GM12878 (cell line): ENCODE measurements at regions not wholly inside any gene's neighbourhood (a gene's known extent, or its start where the extent isn't known, plus 50 kb on each side); places are given as distances from the start of the nearest gene placed in this dataset.
A peak's percentile ranks its signal among the peaks of the same experiment; 100 is the strongest.

Source experiments
- ATF7 ChIP-seq: fragments of 450-650 bp; IDR thresholded peaks from 2 replicates; pipeline ENCODE4 v1.6.1; 2016; ENCODE audit warnings: low read depth, mild to moderate bottlenecking
- CHD1 ChIP-seq: IDR thresholded peaks from 2 replicates; pipeline ENCODE4 v1.6.1; 2012; ENCODE audit warnings: low read depth, low read length, improper control_type of control experiment
- CHD2 ChIP-seq: IDR thresholded peaks from 2 replicates; pipeline ENCODE4 v1.6.1; 2011; ENCODE audit warnings: low read depth, low read length, improper control_type of control experiment, borderline replicate concordance
- CTCF ChIP-seq, 3 experiments: IDR thresholded peaks in 2 of 3; conservative IDR thresholded peaks in 1 of 3; 2 replicates each; pipeline ENCODE4 v1.5.1; 2011; ENCODE audit warnings: low read depth in 3 of 3, low read length in 3 of 3, mild to moderate bottlenecking in 3 of 3, control low read depth in 2 of 3, moderate library complexity in 2 of 3, inconsistent platforms in 1 of 3, mixed read lengths in 1 of 3; ENCODE audit not compliant: control insufficient read depth in 2 of 3, insufficient read depth in 1 of 3; ENCODE audit errors: extremely low read depth in 1 of 3
- EZH2 ChIP-seq: IDR thresholded peaks from 2 replicates; pipeline ENCODE4 v1.6.1; 2012; ENCODE audit warnings: low read depth, mild to moderate bottlenecking, control low read depth, inconsistent platforms, low read length, borderline replicate concordance; ENCODE audit not compliant: control insufficient read depth
- GABPA ChIP-seq: IDR thresholded peaks from 2 replicates; pipeline ENCODE4 v1.6.1; 2014; ENCODE audit warnings: antibody characterized with exemption, low read depth, mild to moderate bottlenecking, inconsistent platforms
- MXI1 ChIP-seq: fragments of 150-350 bp; IDR thresholded peaks from 2 replicates; pipeline ENCODE4 v1.6.1; 2011; ENCODE audit warnings: low read depth, mild to moderate bottlenecking, inconsistent platforms, low read length, improper control_type of control experiment
- NR2C2 ChIP-seq: IDR thresholded peaks from 2 replicates; pipeline ENCODE4 v1.6.1; 2011; ENCODE audit warnings: borderline replicate concordance, low read depth; ENCODE audit not compliant: control insufficient read depth, insufficient read length
- POLR2AphosphoS5 ChIP-seq: IDR thresholded peaks from 2 replicates; pipeline ENCODE4 v1.6.1; 2011; ENCODE audit warnings: mild to moderate bottlenecking, low read length, inconsistent platforms
- SUPT20H ChIP-seq: IDR thresholded peaks from 2 replicates; pipeline ENCODE4 v1.6.1; 2011; ENCODE audit warnings: low read depth, mild to moderate bottlenecking, low read length, moderate library complexity, borderline replicate concordance; ENCODE audit not compliant: control insufficient read depth

- TF ChIP-seq NR2C2 (no peak), CTCF (IDR thresholded peaks at IDR 0.05 in 2 of 3, conservative IDR thresholded peaks at IDR 0.05 in 1 of 3; ENCODE audit: control insufficient read depth in 2 of 3, extremely low read depth in 1 of 3, insufficient read depth in 1 of 3, low read depth in 3 of 3, low read length in 3 of 3) (peak; percentile 18 to 60 (median 32); a peak in 4 of 6 replicates), CHD2 (no peak), MXI1 (no peak), CHD1 (no peak), POLR2AphosphoS5 (no peak), EZH2 (no peak), ATF7 (no peak), SUPT20H (no peak), GABPA (no peak)
Observed at GRCh38 chr4:124111922-124112321, 600.6 kb downstream of the ANKRD50 start.
